ENCODE measurements at regions not wholly inside any gene's neighbourhood (a gene's known extent, or its start where the extent isn't known, plus 50 kb on each side); places are given as distances from the start of the nearest gene placed in this dataset.

DNA sequence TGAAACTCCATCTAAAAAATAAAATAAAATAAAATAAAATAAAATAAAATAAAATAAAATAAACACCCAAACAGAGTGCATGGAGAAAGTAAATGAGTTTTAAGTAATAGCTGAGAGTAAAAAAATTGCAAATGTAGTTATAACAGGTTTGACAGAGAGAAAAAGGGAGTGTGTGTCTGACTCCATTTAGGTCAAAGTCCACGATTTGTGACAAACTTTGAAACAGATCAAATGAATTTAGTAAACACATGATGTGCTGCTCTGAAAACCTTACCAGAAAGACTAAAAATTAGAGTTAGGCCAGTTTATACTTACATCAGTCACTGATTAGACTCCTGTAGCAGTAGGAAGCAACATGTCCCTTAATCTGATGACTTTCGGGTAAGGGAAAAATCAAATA lies 346.6 kb downstream of the PARP8 start:
- TF ChIP-seq, protein P1, sequence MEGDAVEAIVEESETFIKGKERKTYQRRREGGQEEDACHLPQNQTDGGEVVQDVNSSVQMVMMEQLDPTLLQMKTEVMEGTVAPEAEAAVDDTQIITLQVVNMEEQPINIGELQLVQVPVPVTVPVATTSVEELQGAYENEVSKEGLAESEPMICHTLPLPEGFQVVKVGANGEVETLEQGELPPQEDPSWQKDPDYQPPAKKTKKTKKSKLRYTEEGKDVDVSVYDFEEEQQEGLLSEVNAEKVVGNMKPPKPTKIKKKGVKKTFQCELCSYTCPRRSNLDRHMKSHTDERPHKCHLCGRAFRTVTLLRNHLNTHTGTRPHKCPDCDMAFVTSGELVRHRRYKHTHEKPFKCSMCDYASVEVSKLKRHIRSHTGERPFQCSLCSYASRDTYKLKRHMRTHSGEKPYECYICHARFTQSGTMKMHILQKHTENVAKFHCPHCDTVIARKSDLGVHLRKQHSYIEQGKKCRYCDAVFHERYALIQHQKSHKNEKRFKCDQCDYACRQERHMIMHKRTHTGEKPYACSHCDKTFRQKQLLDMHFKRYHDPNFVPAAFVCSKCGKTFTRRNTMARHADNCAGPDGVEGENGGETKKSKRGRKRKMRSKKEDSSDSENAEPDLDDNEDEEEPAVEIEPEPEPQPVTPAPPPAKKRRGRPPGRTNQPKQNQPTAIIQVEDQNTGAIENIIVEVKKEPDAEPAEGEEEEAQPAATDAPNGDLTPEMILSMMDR (IDR thresholded peaks at IDR 0.05 in 4 of 5, conservative IDR thresholded peaks at IDR 0.05 in 1 of 5): no peak
- no peak for TF ChIP-seq POLR2A (IDR thresholded peaks at IDR 0.05)

Data from gastrocnemius medialis (tissue), 4 donors.